HG03342 (cell line): ENCODE measurements at regions not wholly inside any gene's neighbourhood (a gene's known extent, or its start where the extent isn't known, plus 50 kb on each side); places are given as distances from the start of the nearest gene placed in this dataset.
"Not testable (repeated sequence)": the region's sequence is repeated elsewhere in the genome, so short reads cannot be mapped to it uniquely, and the experiment has no call there.

ENCODE experiments used
- ATAC-seq: cut with Tn5 transposase; IDR thresholded peaks from one replicate; pipeline ENCODE4 v1.9.1; 2021; ENCODE audit warnings: mild to moderate bottlenecking, moderate library complexity; ENCODE audit not compliant: unreplicated experiment

DNA sequence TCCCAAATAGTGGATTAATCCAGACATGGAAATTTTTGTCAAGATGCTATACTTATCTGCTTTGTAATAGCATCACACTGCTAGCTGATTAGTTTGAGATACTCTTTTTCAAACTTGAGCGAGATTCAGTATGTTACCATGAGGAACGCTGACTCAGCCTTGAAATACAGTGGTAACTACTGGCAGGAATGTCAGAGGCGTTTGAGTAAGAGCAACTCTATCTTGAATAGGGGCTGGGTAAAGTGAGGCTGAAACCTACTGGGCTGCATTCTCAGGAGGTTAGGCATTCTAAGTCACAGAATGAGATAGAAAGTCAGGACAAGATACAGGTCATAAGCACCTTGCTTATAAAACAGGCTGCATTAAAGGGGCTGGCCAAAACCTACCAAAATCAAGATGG, 2519.6 kb downstream of the ARAP2 start:
- no peak for ATAC-seq

GRCh38 chr4:33725861-33726260, 2518.5 kb downstream of the ARAP2 start:
- ATAC-seq, result no peak

DNA sequence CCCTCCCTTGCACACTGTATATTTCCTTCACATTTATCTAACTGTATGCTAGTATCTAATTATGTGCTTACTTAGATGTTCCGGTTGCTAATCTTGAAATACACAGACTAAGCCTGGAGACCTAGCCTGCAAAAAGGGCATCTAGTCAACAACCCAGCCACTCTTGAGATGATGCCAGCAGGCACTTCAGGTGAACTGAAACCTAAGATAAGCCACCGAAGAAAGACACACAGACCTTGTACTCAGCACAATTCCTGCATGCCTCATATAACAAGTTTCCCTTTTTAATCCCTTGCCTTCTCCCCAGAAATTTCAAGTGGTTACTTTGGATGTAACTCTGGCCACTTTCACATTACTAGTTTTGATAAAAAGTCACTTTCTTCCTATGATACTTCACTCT, 2506.6 kb downstream of the ARAP2 start:
- ATAC-seq, result no peak

DNA sequence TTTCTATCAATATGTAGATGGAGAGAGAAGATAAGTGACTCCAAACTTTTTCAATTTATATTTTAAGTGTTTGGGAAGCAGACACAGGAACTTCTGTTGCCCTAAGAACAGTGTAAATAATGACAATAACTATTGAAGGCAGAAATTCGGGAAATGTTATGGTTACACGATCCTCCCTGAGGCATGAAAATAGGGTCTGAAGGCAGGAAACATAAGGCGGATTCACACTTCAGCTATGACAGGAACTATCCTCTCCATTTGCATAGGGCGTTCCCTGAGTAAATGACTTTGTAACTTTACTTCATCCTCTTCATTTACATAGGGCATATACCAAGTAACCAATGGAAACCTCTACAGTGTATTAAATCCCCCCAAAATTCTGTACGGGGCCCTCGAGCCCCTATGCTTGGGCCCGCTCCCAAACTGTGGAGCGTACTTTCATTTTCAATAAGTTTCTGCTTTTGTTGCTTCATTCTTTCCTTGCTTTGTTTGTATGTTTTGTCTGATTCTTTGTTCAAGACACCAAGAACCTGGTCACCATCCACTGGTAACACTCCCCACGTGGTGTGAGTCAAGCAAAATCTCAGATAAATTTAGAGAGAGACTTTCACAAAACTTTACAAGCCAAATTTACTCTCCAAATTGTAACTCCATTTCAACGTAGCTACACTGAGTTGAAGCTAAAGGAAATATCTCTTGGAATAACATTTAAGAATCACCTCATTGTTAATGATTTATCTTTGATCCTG, 2504.3 kb downstream of the ARAP2 start:
- no peak for ATAC-seq

DNA sequence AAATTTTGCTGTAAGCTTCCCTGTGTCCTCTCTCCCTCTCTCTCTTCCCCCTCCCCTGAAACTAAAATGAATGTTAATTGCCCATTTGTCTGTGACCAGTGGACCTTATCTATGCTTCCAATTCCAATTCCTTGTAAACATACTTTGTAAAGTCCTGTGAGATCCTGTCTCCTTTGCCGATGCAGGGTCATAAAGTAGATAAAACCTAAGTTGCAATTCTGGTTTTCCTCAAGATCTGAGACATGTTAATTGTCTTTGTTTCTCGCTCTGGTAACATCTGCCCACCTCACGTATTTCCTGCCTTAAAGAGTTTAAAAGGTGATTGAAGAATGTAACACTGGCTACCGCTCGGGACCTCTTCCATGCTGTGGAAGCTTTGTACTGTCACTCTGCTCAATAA, 2503.4 kb downstream of the ARAP2 start:
- ATAC-seq, result not testable (repeated sequence)

GRCh38 chr4:33746979-33747378, 2497.3 kb downstream of the ARAP2 start:
- ATAC-seq, result no peak

- ATAC-seq, result no peak
Measured at GRCh38 chr4:33751050-33751449, 2493.3 kb downstream of the ARAP2 start.

DNA sequence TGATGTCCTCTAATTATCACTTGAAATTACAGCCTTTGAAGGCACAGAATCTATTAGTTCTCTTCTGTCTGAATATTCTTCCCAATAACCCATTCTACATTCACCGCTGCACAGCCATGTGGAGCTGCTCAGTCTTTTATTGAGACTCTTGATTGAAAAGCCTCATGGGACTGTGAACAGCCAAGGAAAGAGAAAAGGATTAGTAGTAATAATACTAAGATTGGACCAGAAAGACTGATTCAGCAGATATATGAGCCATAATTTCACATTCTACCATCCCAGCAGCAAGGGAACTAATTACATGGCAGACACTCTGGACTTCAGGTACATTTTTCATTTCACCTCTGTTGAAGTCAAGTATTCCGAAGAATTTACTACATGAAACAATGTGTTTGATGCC, 2471.7 kb downstream of the ARAP2 start:
- ATAC-seq, result no peak

- ATAC-seq, result no peak
Measured at GRCh38 chr4:33780952-33781791, 2463.1 kb downstream of the ARAP2 start.

GRCh38 chr4:33785843-33786242, 2458.5 kb downstream of the ARAP2 start:
- ATAC-seq, result no peak

DNA sequence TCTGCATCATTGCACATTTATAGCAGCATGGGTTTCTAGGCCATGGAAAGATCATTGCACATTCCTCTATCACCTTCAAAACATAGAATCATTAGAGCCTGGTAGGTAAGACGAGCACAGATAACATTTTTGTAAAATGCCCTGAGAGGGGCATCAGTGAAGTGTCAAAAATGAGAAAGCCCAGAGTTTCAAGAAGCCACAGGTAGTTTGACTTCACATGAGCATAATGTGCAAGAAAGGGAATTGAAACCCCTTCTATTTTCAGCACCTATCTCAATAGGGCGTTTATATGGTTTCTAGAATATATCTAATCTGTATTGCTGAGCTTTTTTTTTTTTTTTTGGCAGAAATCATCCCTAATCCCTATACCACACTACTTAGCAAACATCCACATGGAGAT, 2441.7 kb downstream of the ARAP2 start:
- no peak for ATAC-seq

- ATAC-seq, result no peak
Measured at GRCh38 chr4:33825685-33826084, 2418.6 kb downstream of the ARAP2 start.

DNA sequence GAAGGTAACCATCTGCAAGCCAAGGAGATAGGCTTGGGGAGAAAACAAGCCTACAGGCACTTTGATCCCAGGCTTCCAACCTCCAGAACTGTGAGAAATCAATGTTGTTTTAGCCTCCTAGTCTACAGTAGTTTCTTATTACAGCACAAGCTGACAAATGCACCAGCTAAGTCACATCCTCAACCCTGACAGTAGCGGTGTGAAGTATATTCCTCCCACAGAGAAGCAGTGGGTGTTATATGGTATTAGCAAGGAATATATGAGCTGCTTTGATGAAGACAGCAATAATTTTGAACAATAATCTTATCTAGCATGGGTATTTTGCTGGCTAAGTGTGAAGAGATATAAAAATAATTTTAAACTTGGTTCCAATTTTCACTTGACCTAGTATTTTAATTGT, 2415.0 kb downstream of the ARAP2 start:
- not testable (repeated sequence) for ATAC-seq

DNA sequence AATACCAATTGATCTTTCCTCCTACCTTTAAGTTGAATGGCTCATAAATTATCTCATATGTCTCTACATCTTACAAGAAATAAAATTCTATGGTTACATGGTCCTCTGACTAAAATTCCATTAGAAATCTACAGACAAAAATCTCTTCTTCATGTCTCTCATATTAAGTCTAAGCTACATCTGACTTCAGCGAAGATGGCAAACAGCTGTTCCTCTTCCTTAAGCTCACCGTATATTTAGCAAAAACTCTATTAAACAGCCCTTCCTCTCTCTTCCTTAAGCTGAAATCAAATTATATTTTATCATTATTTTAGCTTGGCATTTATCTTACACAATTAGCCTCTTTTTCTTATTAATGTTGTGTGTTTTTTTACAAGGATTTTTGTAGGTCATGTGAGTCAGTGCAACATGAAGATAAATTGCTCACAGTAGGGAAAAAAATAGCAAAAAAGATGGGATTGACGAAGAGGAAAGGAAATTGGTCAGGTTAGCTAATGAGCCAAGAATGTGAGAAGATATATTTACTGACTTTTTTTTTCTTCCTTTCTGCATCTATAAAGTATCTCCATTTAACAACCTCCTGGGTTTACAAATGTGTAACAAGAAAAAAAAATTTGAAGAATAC, 2412.8 kb downstream of the ARAP2 start:
- ATAC-seq, result no peak

DNA sequence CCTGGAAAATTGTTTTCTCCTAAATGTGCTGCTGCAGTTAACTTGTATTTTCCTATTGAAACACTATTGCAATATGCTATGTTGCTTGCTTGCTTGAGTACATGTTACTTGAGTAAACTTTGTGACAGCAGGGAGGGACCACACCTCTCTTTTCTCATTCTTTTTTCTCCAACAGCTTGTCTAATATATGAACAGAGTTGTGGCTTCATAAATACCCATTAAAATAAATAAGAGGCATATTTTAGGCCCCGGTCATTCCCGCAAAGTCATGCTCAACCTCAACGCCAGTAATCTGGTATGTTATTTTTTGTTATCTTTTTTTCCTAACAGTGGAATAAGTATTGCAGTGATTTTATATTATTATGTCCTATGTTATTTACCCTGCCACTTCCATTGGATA, 2408.6 kb downstream of the ARAP2 start:
- ATAC-seq, result not testable (repeated sequence)

DNA sequence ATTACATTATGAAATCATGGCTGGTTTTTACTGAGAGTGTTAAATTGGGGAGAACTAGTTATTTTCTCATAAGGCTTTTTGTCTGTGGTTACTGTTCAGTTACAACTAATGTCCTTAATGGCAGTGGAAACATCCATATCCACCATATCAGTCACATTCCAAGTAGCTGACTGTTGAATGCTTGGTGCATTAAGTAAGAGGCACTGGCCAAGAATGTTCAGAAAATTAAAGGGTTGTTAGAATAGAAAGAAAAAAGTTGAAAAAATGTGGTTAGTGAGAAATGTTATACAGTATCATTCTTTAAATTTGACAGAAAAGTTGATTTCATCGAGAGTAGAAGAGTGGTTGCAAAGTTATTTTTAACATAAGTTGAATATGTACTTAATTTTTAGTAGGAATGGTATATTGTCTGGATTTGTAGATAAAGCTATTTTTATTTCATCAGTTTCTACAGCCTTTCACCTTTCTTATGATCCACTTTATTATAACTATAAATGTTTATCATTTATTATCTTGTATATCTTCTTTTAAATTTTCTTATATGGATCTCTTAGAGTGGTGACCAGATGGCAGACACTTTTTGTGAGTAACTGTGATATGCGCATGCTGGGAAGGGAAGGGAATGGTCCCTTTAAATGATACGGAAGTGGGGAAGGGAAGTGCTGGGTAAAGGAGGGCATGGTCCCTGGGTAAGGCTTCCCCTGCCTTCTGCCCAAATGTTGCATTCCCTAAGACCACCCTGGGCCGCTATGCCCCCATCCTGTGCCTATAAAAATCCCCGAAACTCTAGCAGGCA, 2407.1 kb downstream of the ARAP2 start:
- ATAC-seq, result no peak

DNA sequence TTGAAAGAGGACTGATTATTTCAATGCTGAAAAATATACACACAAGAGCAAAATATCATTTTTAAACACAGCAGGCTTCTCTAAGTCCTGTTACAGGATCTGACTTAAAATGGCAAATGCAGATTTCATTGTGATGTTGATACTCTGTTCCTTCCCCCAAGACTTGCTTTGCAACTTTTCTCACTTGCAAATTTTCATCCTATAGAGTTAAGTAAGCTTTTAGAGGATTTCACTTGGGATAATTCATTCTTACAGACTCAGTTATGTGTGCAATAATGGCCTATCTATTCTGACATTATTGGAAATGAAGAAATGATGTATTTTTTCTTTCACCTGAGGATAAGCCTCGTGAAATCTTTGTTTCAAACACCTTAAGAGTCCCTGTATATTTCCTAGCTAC, 2403.2 kb downstream of the ARAP2 start:
- ATAC-seq, result no peak

- no peak for ATAC-seq
Measured at GRCh38 chr4:33850371-33850902, 2393.9 kb downstream of the ARAP2 start.

GRCh38 chr4:33853670-33854069, 2390.6 kb downstream of the ARAP2 start:
- not testable (repeated sequence) for ATAC-seq

DNA sequence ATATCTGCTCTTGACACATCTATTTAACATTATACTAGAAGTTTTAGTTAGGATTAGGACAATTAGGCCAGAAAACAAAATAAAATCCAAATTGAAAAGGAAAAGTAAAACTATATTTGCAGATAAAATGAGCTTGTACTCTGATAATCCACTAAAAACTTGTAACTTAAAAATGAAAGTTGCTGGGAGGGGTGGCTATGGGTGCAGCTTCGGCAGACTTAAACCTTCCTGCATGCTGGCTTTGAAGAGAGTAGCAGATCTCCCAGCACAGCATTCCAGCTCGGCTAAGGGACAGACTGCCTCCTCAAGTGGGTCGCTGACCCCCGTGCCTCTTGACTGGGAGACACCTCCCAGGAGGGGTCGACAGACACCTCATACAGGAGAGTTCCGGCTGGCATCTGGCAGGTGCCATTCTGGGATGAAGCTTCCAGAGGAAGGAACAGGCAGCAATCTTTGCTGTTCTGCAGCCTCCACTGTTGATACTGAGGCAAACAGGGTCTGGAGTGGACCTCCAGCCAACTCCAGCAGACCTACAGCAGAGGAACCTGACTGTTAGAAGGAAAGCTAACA, 2379.9 kb downstream of the ARAP2 start:
- no peak for ATAC-seq
